Liver (tissue), 7 donors: ENCODE measurements at regions not wholly inside any gene's neighbourhood (a gene's known extent, or its start where the extent isn't known, plus 50 kb on each side); places are given as distances from the start of the nearest gene placed in this dataset.

Source experiments
- DNase-seq: peaks from one replicate; pipeline ENCODE4 v3.0.0-alpha.2; 2017; ENCODE audit warnings: low spot score
- H3K27ac ChIP-seq, 2 donors: one replicate each; pipeline ENCODE4 v1.7.0; 2013; ENCODE audit warnings: inconsistent platforms in 2 of 2, low read length in 2 of 2, control low read depth in 1 of 2, low read depth in 1 of 2, mild to moderate bottlenecking in 1 of 2
- H3K27me3 ChIP-seq, 4 donors: one replicate each; pipeline versions ENCODE4 v1.6.1 to v1.7.0; 2013; ENCODE audit warnings: low read length in 3 of 4, inconsistent platforms in 1 of 4, mild to moderate bottlenecking in 1 of 4, moderate library complexity in 1 of 4; ENCODE audit not compliant: control insufficient read depth in 4 of 4, insufficient read depth in 4 of 4
- H3K36me3 ChIP-seq, 4 donors: one replicate each; pipeline versions ENCODE4 v1.6.1 to v1.7.0; 2013; ENCODE audit warnings: low read length in 3 of 4, mild to moderate bottlenecking in 3 of 4, low read depth in 1 of 4, moderate library complexity in 1 of 4; ENCODE audit not compliant: control insufficient read depth in 4 of 4, insufficient read depth in 3 of 4
- H3K4me1 ChIP-seq, 4 donors: one replicate each; pipeline versions ENCODE4 v1.6.1 to v1.7.0; 2013; ENCODE audit warnings: low read length in 3 of 4, mild to moderate bottlenecking in 3 of 4, moderate library complexity in 1 of 4; ENCODE audit not compliant: control insufficient read depth in 4 of 4, insufficient read depth in 4 of 4
- H3K4me3 ChIP-seq, 3 donors: one replicate each; pipeline versions ENCODE4 v1.6.1 to v1.7.0; 2013; ENCODE audit warnings: low read length in 3 of 3, control low read depth in 1 of 3, low read depth in 1 of 3, mild to moderate bottlenecking in 1 of 3
- H3K9ac ChIP-seq, 2 donors: one replicate each; pipeline ENCODE4 v1.7.0; 2013; ENCODE audit warnings: low read length in 2 of 2, mild to moderate bottlenecking in 2 of 2, moderate library complexity in 2 of 2, control low read depth in 1 of 2, low read depth in 1 of 2
- H3K9me3 ChIP-seq, 4 donors: one replicate each; pipeline versions ENCODE4 v1.6.1 to v1.7.0; 2013; ENCODE audit warnings: low read length in 3 of 4; ENCODE audit not compliant: control insufficient read depth in 4 of 4
- ATF3 ChIP-seq: IDR thresholded peaks from 2 replicates; pipeline ENCODE4 v1.6.1; 2016; ENCODE audit warnings: antibody characterized with exemption
- EGR1 ChIP-seq, 2 donors: IDR thresholded peaks; 2 replicates each; pipeline ENCODE4 v1.6.1; 2016 to 2018; ENCODE audit warnings: antibody characterized with exemption in 2 of 2, low read depth in 2 of 2
- FOXA1 ChIP-seq: IDR thresholded peaks from 2 replicates; pipeline ENCODE4 v1.6.1; 2016; ENCODE audit warnings: antibody characterized with exemption
- FOXA2 ChIP-seq: IDR thresholded peaks from 2 replicates; pipeline ENCODE4 v1.6.1; 2016; ENCODE audit warnings: antibody characterized with exemption
- GABPA ChIP-seq, 2 donors: IDR thresholded peaks in 1 of 2; conservative IDR thresholded peaks in 1 of 2; 2 replicates each; pipeline ENCODE4 v1.6.1; 2016; ENCODE audit warnings: antibody characterized with exemption in 2 of 2, mild to moderate bottlenecking in 1 of 2, moderate library complexity in 1 of 2
- HNF4A ChIP-seq, 2 donors: conservative IDR thresholded peaks; 2 replicates each; pipeline ENCODE4 v1.6.1; 2016; ENCODE audit warnings: antibody characterized with exemption in 2 of 2, mild to moderate bottlenecking in 2 of 2
- HNF4G ChIP-seq: IDR thresholded peaks from 2 replicates; pipeline ENCODE4 v1.6.1; 2016; ENCODE audit warnings: antibody characterized with exemption
- JUND ChIP-seq, 2 donors: IDR thresholded peaks; 2 replicates each; pipeline ENCODE4 v1.6.1; 2016; ENCODE audit warnings: antibody characterized with exemption in 2 of 2
- MAX ChIP-seq: IDR thresholded peaks from 2 replicates; pipeline ENCODE4 v1.6.1; 2016; ENCODE audit warnings: antibody characterized with exemption
- NR2F2 ChIP-seq: IDR thresholded peaks from 2 replicates; pipeline ENCODE4 v1.6.1; 2016; ENCODE audit warnings: antibody characterized with exemption
- RAD21 ChIP-seq, 2 donors: IDR thresholded peaks; 2 replicates each; pipeline ENCODE4 v1.6.1; 2016; ENCODE audit warnings: antibody characterized with exemption in 2 of 2, mild to moderate bottlenecking in 2 of 2
- REST ChIP-seq: IDR thresholded peaks from 2 replicates; pipeline ENCODE4 v1.6.1; 2016; ENCODE audit warnings: antibody characterized with exemption, mild to moderate bottlenecking
- RXRA ChIP-seq, 2 donors: IDR thresholded peaks; 2 replicates each; pipeline ENCODE4 v1.6.1; 2017 to 2018; ENCODE audit warnings: antibody characterized with exemption in 2 of 2, mild to moderate bottlenecking in 1 of 2
- SP1 ChIP-seq: IDR thresholded peaks from 2 replicates; pipeline ENCODE4 v1.6.1; 2018; ENCODE audit warnings: antibody characterized with exemption, mild to moderate bottlenecking
- TAF1 ChIP-seq: conservative IDR thresholded peaks from 2 replicates; pipeline ENCODE4 v1.6.1; 2016; ENCODE audit warnings: antibody characterized with exemption, mild to moderate bottlenecking
- YY1 ChIP-seq: IDR thresholded peaks from 2 replicates; pipeline ENCODE4 v1.6.1; 2016; ENCODE audit warnings: antibody characterized with exemption, mild to moderate bottlenecking
- ZBTB33 ChIP-seq: IDR thresholded peaks from 2 replicates; pipeline ENCODE4 v1.6.1; 2016; ENCODE audit warnings: antibody characterized with exemption
- WGBS: extraction: QIAGEN DNeasy Blood & Tissue Kit; methylation state at CpG from one replicate; pipeline ENCODE4 v1.1.7; 2013; 5-methylcytosine and 5-hydroxymethylcytosine counted together
- donor health status: healthy.
- donor health status: healthy.
- donor health status: healthy.
- donor health status: healthy.

GRCh38 chr13:24985107-24985506 lies 110.8 kb upstream of the PABPC3 start:
- TF ChIP-seq JUND (IDR thresholded peaks at IDR 0.05) (no peak), SP1 (no peak), MAX (no peak)
- WGBS = 77% methylated on average over 5 of the region's 5 CpGs
- H3K27me3 ChIP-seq = peaks cover 0 to 13% (median 2%) of the 10 kb centered on the region in 4 donors

GRCh38 chr13:24985896-24986295 lies 110.0 kb upstream of the PABPC3 start:
- Histone ChIP-seq H3K9me3 (no peaks in the 10 kb centered on the region), H3K27ac (no peak overlapping the region), H3K27me3 (peaks cover 0 to 13% (median 2%) of the 10 kb centered on the region in 4 donors), H3K36me3 (no peaks in the 10 kb centered on the region), H3K4me3 (no peak overlapping the region), H3K4me1 (no peaks in the 10 kb centered on the region), H3K9ac (no peak overlapping the region)
- TF ChIP-seq TAF1 (no peak), SP1 (no peak), ZBTB33 (no peak), RAD21 (IDR thresholded peaks at IDR 0.05) (no peak), HNF4A (conservative IDR thresholded peaks at IDR 0.05) (no peak), MAX (no peak), HNF4G (no peak), GABPA (IDR thresholded peaks at IDR 0.05 in 1 of 2, conservative IDR thresholded peaks at IDR 0.05 in 1 of 2) (no peak), YY1 (no peak), FOXA1 (no peak), REST (no peak), FOXA2 (no peak), EGR1 (IDR thresholded peaks at IDR 0.05; ENCODE audit: low read depth in 2 of 2) (no peak), RXRA (IDR thresholded peaks at IDR 0.05) (no peak), ATF3 (no peak), NR2F2 (no peak), JUND (IDR thresholded peaks at IDR 0.05) (no peak)
- no peak for DNase-seq
- WGBS = 35% methylated on average over 2 of the region's 2 CpGs

More at GRCh38 chr13:24985107-24985506, 110.8 kb upstream of the PABPC3 start:
- Histone ChIP-seq H3K36me3 (no peaks in the 10 kb centered on the region), H3K4me1 (no peaks in the 10 kb centered on the region), H3K9me3 (no peaks in the 10 kb centered on the region), H3K4me3 (no peak overlapping the region), H3K27ac (no peak overlapping the region), H3K9ac (no peak overlapping the region)
- DNase-seq = no peak
